HG03159 (cell line): ENCODE measurements at regions not wholly inside any gene's neighbourhood (a gene's known extent, or its start where the extent isn't known, plus 50 kb on each side); places are given as distances from the start of the nearest gene placed in this dataset.
"Not testable (repeated sequence)": the region's sequence is repeated elsewhere in the genome, so short reads cannot be mapped to it uniquely, and the experiment has no call there.

ENCODE experiments used
- ATAC-seq: cut with Tn5 transposase; IDR thresholded peaks from one replicate; pipeline ENCODE4 v1.9.1; 2021; ENCODE audit warnings: mild to moderate bottlenecking, moderate library complexity; ENCODE audit not compliant: unreplicated experiment

- ATAC-seq, result no peak
Measured at GRCh38 chr4:173091362-173091761, 77.2 kb upstream of the GALNT7 start.

- no peak for ATAC-seq
Measured at GRCh38 chr4:173091958-173092357, 76.7 kb upstream of the GALNT7 start.

GRCh38 chr4:173093361-173093760 is 75.2 kb upstream of the GALNT7 start:
- no peak for ATAC-seq

GRCh38 chr4:173094739-173095421 is 73.7 kb upstream of the GALNT7 start:
- no peak for ATAC-seq

GRCh38 chr4:173099447-173099846 is 69.2 kb upstream of the GALNT7 start:
- ATAC-seq, result not testable (repeated sequence)

GRCh38 chr4:173111031-173111430 is 57.6 kb upstream of the GALNT7 start:
- peak; percentile 76 for ATAC-seq

- not testable (repeated sequence) for ATAC-seq
Measured at GRCh38 chr4:173117430-173117829, 51.2 kb upstream of the GALNT7 start.
